SIG-M5 treated with dmso at 0.1 percent for 504 hours (cell line): ENCODE measurements at regions not wholly inside any gene's neighbourhood (a gene's known extent, or its start where the extent isn't known, plus 50 kb on each side); places are given as distances from the start of the nearest gene placed in this dataset.
"Not testable (repeated sequence)": the region's sequence is repeated elsewhere in the genome, so short reads cannot be mapped to it uniquely, and the experiment has no call there.

ENCODE experiments used
- DNase-seq: peaks from one replicate; lab custom pipeline; 2025; ENCODE audit not compliant: unreplicated experiment; lab: John Stamatoyannopoulos, UW

GRCh38 chr4:129254126-129254525 is 158.2 kb downstream of the C4orf33 start:
- no peak for DNase-seq

GRCh38 chr4:129254526-129254925 is 158.6 kb downstream of the C4orf33 start:
- no peak for DNase-seq

GRCh38 chr4:129261584-129261983 is 165.6 kb downstream of the C4orf33 start:
- no peak for DNase-seq

- no peak for DNase-seq
Measured at GRCh38 chr4:129264008-129264657, 168.2 kb downstream of the C4orf33 start.

- DNase-seq = no peak
Measured at GRCh38 chr4:129278868-129279267, 182.9 kb downstream of the C4orf33 start.

- no peak for DNase-seq
Measured at GRCh38 chr4:129282293-129282692, 186.3 kb downstream of the C4orf33 start.

- not testable (repeated sequence) for DNase-seq
Measured at GRCh38 chr4:129292194-129292593, 196.2 kb downstream of the C4orf33 start.

GRCh38 chr4:129314781-129315180 is 218.8 kb downstream of the C4orf33 start:
- DNase-seq = no peak

GRCh38 chr4:129322920-129323319 is 227.0 kb downstream of the C4orf33 start:
- no peak for DNase-seq

GRCh38 chr4:129323658-129324057 is 227.7 kb downstream of the C4orf33 start:
- DNase-seq = no peak

- no peak for DNase-seq
Measured at GRCh38 chr4:129326571-129327460, 230.9 kb downstream of the C4orf33 start.

GRCh38 chr4:129327637-129328036 is 231.7 kb downstream of the C4orf33 start:
- peak; percentile 73 for DNase-seq

GRCh38 chr4:129328162-129328561 is 232.2 kb downstream of the C4orf33 start:
- DNase-seq = no peak

- DNase-seq = no peak
Measured at GRCh38 chr4:129334136-129334535, 238.2 kb downstream of the C4orf33 start.

- DNase-seq = no peak
Measured at GRCh38 chr4:129335276-129335675, 239.3 kb downstream of the C4orf33 start.

GRCh38 chr4:129335818-129336217 is 239.9 kb downstream of the C4orf33 start:
- no peak for DNase-seq

GRCh38 chr4:129336457-129337227 is 240.7 kb downstream of the C4orf33 start:
- DNase-seq = no peak

- no peak for DNase-seq
Measured at GRCh38 chr4:129337228-129337620, 241.3 kb downstream of the C4orf33 start.

- DNase-seq = peak; percentile 95
Measured at GRCh38 chr4:129342819-129343408, 247.0 kb downstream of the C4orf33 start.

- peak; percentile 58 for DNase-seq
Measured at GRCh38 chr4:129344058-129344457, 248.1 kb downstream of the C4orf33 start.

- peak; percentile 5 for DNase-seq
Measured at GRCh38 chr4:129345609-129346008, 249.7 kb downstream of the C4orf33 start.
